H1 (cell line): ENCODE measurements at regions not wholly inside any gene's neighbourhood (a gene's known extent, or its start where the extent isn't known, plus 50 kb on each side); places are given as distances from the start of the nearest gene placed in this dataset.

Experiments used
- CTCF ChIA-PET: fragments of 300-600 bp; sonication (Branson Sonifier 250); formaldehyde crosslinking; loops from one replicate; lab custom pipeline; 2021; ENCODE audit not compliant: partially characterized antibody; lab: Charles Lee
- POLR2A ChIA-PET: fragments of 300-600 bp; sonication (Branson Sonifier 250); formaldehyde crosslinking; loops from one replicate; lab custom pipeline; 2021; ENCODE audit warnings: inconsistent platforms; ENCODE audit not compliant: partially characterized antibody; lab: Charles Lee
- DNase-seq, 2 experiments: peaks; one replicate each; pipeline versions ENCODE4 v3.0.0 to v3.0.0-alpha.2; 2010 to 2022; ENCODE audit warnings: low spot score in 2 of 2, low read depth in 1 of 2, mixed read lengths in 1 of 2
- FAIRE-seq: peaks from 2 replicates; lab custom pipeline; 2011; peaks lifted over from hg19 to GRCh38; lab: Jason Lieb, UNC
- H2AFZ ChIP-seq: 2 replicates; pipeline ENCODE4 v1.8.1; 2012; ENCODE audit warnings: low read length, inconsistent platforms
- H2AK5ac ChIP-seq: 2 replicates; pipeline ENCODE4 v1.6.1; 2013; ENCODE audit warnings: low read depth, low read length
- H2BK120ac ChIP-seq: replicated peaks from 2 replicates; pipeline ENCODE3; 2013; ENCODE audit warnings: low read depth, low read length, inconsistent platforms
- H2BK12ac ChIP-seq: 2 replicates; pipeline ENCODE4 v1.6.1; 2013; ENCODE audit warnings: low read depth, low read length
- H2BK15ac ChIP-seq: 2 replicates; pipeline ENCODE4 v1.6.1; 2013; ENCODE audit warnings: low read length
- H2BK20ac ChIP-seq: 2 replicates; pipeline ENCODE4 v1.6.1; 2013; ENCODE audit warnings: low read length
- H2BK5ac ChIP-seq: 2 replicates; pipeline ENCODE4 v1.6.1; 2013; ENCODE audit warnings: low read depth, low read length
- H3K14ac ChIP-seq: 2 replicates; pipeline ENCODE4 v1.6.1; 2013; ENCODE audit warnings: inconsistent platforms; ENCODE audit not compliant: insufficient read length
- H3K18ac ChIP-seq: 2 replicates; pipeline ENCODE4 v1.6.1; 2013; ENCODE audit warnings: low read length; ENCODE audit errors: extremely low read depth
- H3K23ac ChIP-seq: 2 replicates; pipeline ENCODE4 v1.6.1; 2013; ENCODE audit warnings: inconsistent platforms; ENCODE audit not compliant: insufficient read length
- H3K23me2 ChIP-seq: 2 replicates; pipeline ENCODE4 v1.6.1; 2013; ENCODE audit warnings: low read depth, low read length
- H3K27ac ChIP-seq: 2 replicates; pipeline ENCODE4 v1.6.1; 2011; ENCODE audit warnings: low read depth, low read length, inconsistent platforms
- H3K27me3 ChIP-seq, 4 experiments: replicated peaks in 1 of 4; 1 replicate in 1 of 4; 2 replicates in 3 of 4; pipeline versions ENCODE4 v1.6.1 to v1.8.1; 2011 to 2013; ENCODE audit warnings: low read length in 3 of 4, mild to moderate bottlenecking in 3 of 4, inconsistent platforms in 2 of 4, mixed read lengths in 2 of 4, moderate library complexity in 1 of 4; ENCODE audit not compliant: control insufficient read depth in 3 of 4, insufficient read depth in 3 of 4; ENCODE audit errors: extremely low read depth in 1 of 4
- H3K36me3 ChIP-seq, 4 experiments: 2 replicates each; pipeline versions ENCODE4 v1.6.1 to v1.8.1; 2011 to 2013; ENCODE audit warnings: mild to moderate bottlenecking in 4 of 4, low read length in 3 of 4, moderate library complexity in 2 of 4, control low read depth in 1 of 4, inconsistent platforms in 1 of 4; ENCODE audit not compliant: insufficient read depth in 4 of 4, control insufficient read depth in 2 of 4
- H3K4ac ChIP-seq: replicated peaks from 2 replicates; pipeline ENCODE3; 2013; ENCODE audit warnings: low read length, low read depth, mixed read lengths, inconsistent platforms; ENCODE audit not compliant: insufficient read length
- H3K4me1 ChIP-seq, 4 experiments: replicated peaks in 1 of 4; 1 replicate in 1 of 4; 2 replicates in 3 of 4; pipeline versions ENCODE4 v1.6.1 to v1.8.1; 2011 to 2013; ENCODE audit warnings: low read length in 3 of 4, inconsistent platforms in 2 of 4, mixed read lengths in 1 of 4; ENCODE audit not compliant: insufficient read depth in 4 of 4, control insufficient read depth in 3 of 4
- H3K4me2 ChIP-seq, 2 experiments: 2 replicates each; pipeline versions ENCODE4 v1.6.1 to v1.8.1; 2011 to 2013; ENCODE audit warnings: low read depth in 2 of 2, low read length in 2 of 2, control low read depth in 1 of 2, inconsistent platforms in 1 of 2, mild to moderate bottlenecking in 1 of 2; ENCODE audit not compliant: insufficient read depth in 1 of 2
- H3K4me3 ChIP-seq, 4 experiments: fragments of 200-600, 300-600 bp in 1 of 4; sonication (generic), shearing (Covaris generic), sonication (Bioruptor Twin) in 1 of 4; 2 replicates each; pipeline versions ENCODE4 v1.5.1 to v1.8.1; 2011 to 2016; ENCODE audit warnings: low read length in 4 of 4, low read depth in 3 of 4, control low read depth in 2 of 4, inconsistent platforms in 2 of 4, mild to moderate bottlenecking in 2 of 4, mixed read lengths in 1 of 4, moderate library complexity in 1 of 4; ENCODE audit not compliant: insufficient read depth in 2 of 4; ENCODE audit errors: extremely low read depth in 1 of 4
- H3K56ac ChIP-seq: replicated peaks from 2 replicates; pipeline ENCODE3; 2013; ENCODE audit warnings: low read depth, mild to moderate bottlenecking, mixed read lengths, low read length, inconsistent platforms; ENCODE audit not compliant: insufficient read length
- H3K79me1 ChIP-seq: 2 replicates; pipeline ENCODE4 v1.6.1; 2013; ENCODE audit warnings: low read depth, low read length, control low read depth
- H3K79me2 ChIP-seq, 2 experiments: 2 replicates each; pipeline versions ENCODE4 v1.6.1 to v1.8.1; 2012 to 2013; ENCODE audit warnings: low read length in 2 of 2, mild to moderate bottlenecking in 2 of 2, inconsistent platforms in 1 of 2; ENCODE audit not compliant: insufficient read depth in 2 of 2, control insufficient read depth in 1 of 2
- H3K9ac ChIP-seq, 4 experiments: replicated peaks in 1 of 4; 1 replicate in 1 of 4; 2 replicates in 3 of 4; pipeline versions ENCODE4 v1.6.1 to v1.8.1; 2011 to 2013; ENCODE audit warnings: low read depth in 3 of 4, low read length in 3 of 4, control low read depth in 2 of 4, mild to moderate bottlenecking in 2 of 4, moderate library complexity in 2 of 4, inconsistent platforms in 1 of 4; ENCODE audit errors: extremely low read depth in 1 of 4
- H3K9me3 ChIP-seq, 2 experiments: 2 replicates each; pipeline versions ENCODE4 v1.6.1 to v1.8.1; 2012 to 2013; ENCODE audit warnings: mild to moderate bottlenecking in 2 of 2, moderate library complexity in 2 of 2, control low read depth in 1 of 2, inconsistent platforms in 1 of 2, low read depth in 1 of 2, low read length in 1 of 2, mixed read lengths in 1 of 2; ENCODE audit not compliant: insufficient read depth in 2 of 2
- H4K20me1 ChIP-seq, 2 experiments: replicated peaks in 1 of 2; 2 replicates each; pipeline versions ENCODE3 to v1.8.1; 2011 to 2013; ENCODE audit warnings: inconsistent platforms in 2 of 2, low read length in 2 of 2, mild to moderate bottlenecking in 1 of 2; ENCODE audit not compliant: insufficient read depth in 2 of 2, control insufficient read depth in 1 of 2
- H4K5ac ChIP-seq: 2 replicates; pipeline ENCODE4 v1.6.1; 2013; ENCODE audit warnings: low read length, low read depth, mixed read lengths, inconsistent platforms; ENCODE audit not compliant: insufficient read length
- H4K8ac ChIP-seq: 2 replicates; pipeline ENCODE4 v1.8.0; 2013; ENCODE audit warnings: mild to moderate bottlenecking, moderate library complexity, low read length, inconsistent platforms; ENCODE audit not compliant: insufficient read depth; ENCODE audit errors: extremely low read depth
- H4K91ac ChIP-seq: replicated peaks from 2 replicates; pipeline ENCODE3; 2013; ENCODE audit warnings: low read length, mixed read lengths, inconsistent platforms; ENCODE audit not compliant: insufficient read length
- MAX ChIP-seq: IDR thresholded peaks from 2 replicates; pipeline ENCODE4 v1.6.1; 2012; ENCODE audit warnings: inconsistent platforms
- PHF8 ChIP-seq: fragments of 200-600 bp; sonication (generic); conservative IDR thresholded peaks from 2 replicates; pipeline ENCODE4 v1.7.1; 2012; ENCODE audit warnings: low read depth, mild to moderate bottlenecking, inconsistent platforms, low read length, moderate library complexity
- POLR2AphosphoS5 ChIP-seq: IDR thresholded peaks from 2 replicates; pipeline ENCODE4 v1.6.1; 2011; ENCODE audit warnings: low read depth, low read length
- POU5F1 ChIP-seq: IDR thresholded peaks from 2 replicates; pipeline ENCODE4 v1.6.1; 2011; ENCODE audit warnings: low read depth, mild to moderate bottlenecking, low read length, moderate library complexity
- RNF2 ChIP-seq: fragments of 200-900, 300-1000 bp; sonication (generic); IDR thresholded peaks from 2 replicates; pipeline ENCODE4 v1.7.1; 2016; ENCODE audit warnings: borderline replicate concordance, low read depth, mild to moderate bottlenecking, antibody characterized with exemption, low read length; ENCODE audit not compliant: poor library complexity, severe bottlenecking; ENCODE audit errors: missing control alignments
- SP4 ChIP-seq: IDR thresholded peaks from 2 replicates; pipeline ENCODE4 v1.6.1; 2012; ENCODE audit warnings: low read length, inconsistent platforms

DNA sequence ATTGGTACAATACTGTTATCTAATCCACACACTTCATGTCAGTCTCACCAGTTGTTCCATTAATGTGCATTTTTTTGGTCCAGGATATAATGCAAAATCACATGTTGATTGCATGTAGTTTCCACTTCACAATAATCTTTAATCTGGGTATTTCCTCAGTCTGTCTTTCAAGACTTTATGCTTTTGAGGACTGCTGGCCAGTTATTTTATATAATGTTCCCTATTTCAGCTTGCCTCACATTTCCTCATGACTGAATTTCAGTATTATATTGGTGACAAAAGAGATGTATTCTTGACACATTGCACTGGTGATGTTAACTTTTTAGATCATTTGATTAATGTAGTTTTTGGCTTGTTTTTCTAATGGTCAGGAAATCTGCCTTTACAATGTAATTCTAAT is 368.3 kb downstream of the IRS2 start:
- POLR2A ChIA-PET, result no interaction called here
- TF ChIP-seq POLR2AphosphoS5 (no peak), POU5F1 (no peak), PHF8 (no peak), SP4 (no peak), RNF2 (no peak), MAX (no peak)
- H2AK5ac ChIP-seq, result no peak overlapping the region
- no peak overlapping the region for H2BK12ac ChIP-seq
- no peak overlapping the region for H3K18ac ChIP-seq
- no peak overlapping the region for H3K4ac ChIP-seq
- FAIRE-seq, result no peak
- H3K4me3 ChIP-seq, result no peak overlapping the region
- no peaks in the 10 kb centered on the region for H3K79me1 ChIP-seq
- H2BK15ac ChIP-seq, result no peak overlapping the region
- no peak overlapping the region for H2BK5ac ChIP-seq
- H2BK120ac ChIP-seq, result no peak overlapping the region
- no peak overlapping the region for H2BK20ac ChIP-seq
- no peaks in the 10 kb centered on the region for H3K9me3 ChIP-seq
- no peak overlapping the region for H4K5ac ChIP-seq
- no peaks in the 10 kb centered on the region for H4K20me1 ChIP-seq
- H3K56ac ChIP-seq, result no peak overlapping the region
- 0 out of 7 replicates have a peak, but pooled peaks cover 0 to 2% (median 0%) of the 10 kb centered on the region in 4 experiments for H3K4me1 ChIP-seq
- H4K91ac ChIP-seq, result no peak overlapping the region
- DNase-seq, result no peak
- no peak overlapping the region for H3K4me2 ChIP-seq
- no peak overlapping the region for H3K27ac ChIP-seq
- no peaks in the 10 kb centered on the region; the same call in 1 of the 2 replicates for H3K23me2 ChIP-seq
- H3K79me2 ChIP-seq, result no peaks in the 10 kb centered on the region
- no peak overlapping the region for H4K8ac ChIP-seq
- H3K36me3 ChIP-seq, result no peaks in the 10 kb centered on the region
- no peak overlapping the region for H2AFZ ChIP-seq
- H3K23ac ChIP-seq, result no peak overlapping the region
- CTCF ChIA-PET, result no interaction called here
- H3K27me3 ChIP-seq, result no peaks in the 10 kb centered on the region
- no peak overlapping the region for H3K14ac ChIP-seq
- H3K9ac ChIP-seq, result no peak overlapping the region
